Ascending aorta (tissue), 2 donors: ENCODE measurements at regions not wholly inside any gene's neighbourhood (a gene's known extent, or its start where the extent isn't known, plus 50 kb on each side); places are given as distances from the start of the nearest gene placed in this dataset.

Experiments used
- DNase-seq, 2 donors: peaks; one replicate each; pipeline ENCODE4 v3.0.0-alpha.2; 2019; ENCODE audit warnings: low spot score in 2 of 2
- H3K27ac ChIP-seq, 2 donors: fragments of 200-600 bp; sonication (generic); one replicate each; pipeline ENCODE4 v1.5.1; 2016 to 2017; ENCODE audit warnings: mild to moderate bottlenecking in 1 of 2
- H3K27me3 ChIP-seq: fragments of 200-600 bp; sonication (generic); one replicate; pipeline ENCODE4 v1.5.1; 2017
- H3K36me3 ChIP-seq, 2 donors: fragments of 200-600 bp; sonication (generic); one replicate each; pipeline ENCODE4 v1.5.1; 2016
- H3K4me1 ChIP-seq, 2 donors: fragments of 200-600 bp; sonication (generic); one replicate each; pipeline ENCODE4 v1.5.1; 2016 to 2017; ENCODE audit warnings: mild to moderate bottlenecking in 1 of 2
- H3K4me3 ChIP-seq, 2 donors: fragments of 200-600 bp; sonication (generic); one replicate each; pipeline ENCODE4 v1.5.1; 2016 to 2017; ENCODE audit warnings: mild to moderate bottlenecking in 1 of 2
- H3K9me3 ChIP-seq, 2 donors: fragments of 200-600 bp; sonication (generic); one replicate each; pipeline ENCODE4 v1.5.1; 2016
- intact Hi-C: fragments of 100-400 bp; cut with DNase I; formaldehyde crosslinking; loops from one replicate; pipeline ENCODE4 v1.15.1; 2023
- TF ChIP-seq, protein P1 (sequence below), 3 experiments: fragments of 200-600 bp in 2 of 3; fragments of 450-650 bp in 1 of 3; sonication (generic) in 2 of 3; IDR thresholded peaks; one replicate each; pipeline ENCODE4 v1.5.1; 2016 to 2019; ENCODE audit warnings: antibody characterized with exemption in 3 of 3, mild to moderate bottlenecking in 1 of 3, moderate library complexity in 1 of 3

GRCh38 chr13:33644581-33645543 is 173.1 kb upstream of the RFC3 start:
- H3K4me3 ChIP-seq, result no peak overlapping the region
- no peak for DNase-seq
- H3K27me3 ChIP-seq, result no peaks in the 10 kb centered on the region
- H3K36me3 ChIP-seq, result no peaks in the 10 kb centered on the region
- peaks cover 6 to 21% of the 10 kb centered on the region in 2 donors for H3K4me1 ChIP-seq
- TF ChIP-seq, protein P1, sequence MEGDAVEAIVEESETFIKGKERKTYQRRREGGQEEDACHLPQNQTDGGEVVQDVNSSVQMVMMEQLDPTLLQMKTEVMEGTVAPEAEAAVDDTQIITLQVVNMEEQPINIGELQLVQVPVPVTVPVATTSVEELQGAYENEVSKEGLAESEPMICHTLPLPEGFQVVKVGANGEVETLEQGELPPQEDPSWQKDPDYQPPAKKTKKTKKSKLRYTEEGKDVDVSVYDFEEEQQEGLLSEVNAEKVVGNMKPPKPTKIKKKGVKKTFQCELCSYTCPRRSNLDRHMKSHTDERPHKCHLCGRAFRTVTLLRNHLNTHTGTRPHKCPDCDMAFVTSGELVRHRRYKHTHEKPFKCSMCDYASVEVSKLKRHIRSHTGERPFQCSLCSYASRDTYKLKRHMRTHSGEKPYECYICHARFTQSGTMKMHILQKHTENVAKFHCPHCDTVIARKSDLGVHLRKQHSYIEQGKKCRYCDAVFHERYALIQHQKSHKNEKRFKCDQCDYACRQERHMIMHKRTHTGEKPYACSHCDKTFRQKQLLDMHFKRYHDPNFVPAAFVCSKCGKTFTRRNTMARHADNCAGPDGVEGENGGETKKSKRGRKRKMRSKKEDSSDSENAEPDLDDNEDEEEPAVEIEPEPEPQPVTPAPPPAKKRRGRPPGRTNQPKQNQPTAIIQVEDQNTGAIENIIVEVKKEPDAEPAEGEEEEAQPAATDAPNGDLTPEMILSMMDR (IDR thresholded peaks at IDR 0.05), result no peak
- no peaks in the 10 kb centered on the region for H3K9me3 ChIP-seq
- peak overlapping the region; percentile 57 to 62 for H3K27ac ChIP-seq
- intact Hi-C loops, result no loop called here

DNA sequence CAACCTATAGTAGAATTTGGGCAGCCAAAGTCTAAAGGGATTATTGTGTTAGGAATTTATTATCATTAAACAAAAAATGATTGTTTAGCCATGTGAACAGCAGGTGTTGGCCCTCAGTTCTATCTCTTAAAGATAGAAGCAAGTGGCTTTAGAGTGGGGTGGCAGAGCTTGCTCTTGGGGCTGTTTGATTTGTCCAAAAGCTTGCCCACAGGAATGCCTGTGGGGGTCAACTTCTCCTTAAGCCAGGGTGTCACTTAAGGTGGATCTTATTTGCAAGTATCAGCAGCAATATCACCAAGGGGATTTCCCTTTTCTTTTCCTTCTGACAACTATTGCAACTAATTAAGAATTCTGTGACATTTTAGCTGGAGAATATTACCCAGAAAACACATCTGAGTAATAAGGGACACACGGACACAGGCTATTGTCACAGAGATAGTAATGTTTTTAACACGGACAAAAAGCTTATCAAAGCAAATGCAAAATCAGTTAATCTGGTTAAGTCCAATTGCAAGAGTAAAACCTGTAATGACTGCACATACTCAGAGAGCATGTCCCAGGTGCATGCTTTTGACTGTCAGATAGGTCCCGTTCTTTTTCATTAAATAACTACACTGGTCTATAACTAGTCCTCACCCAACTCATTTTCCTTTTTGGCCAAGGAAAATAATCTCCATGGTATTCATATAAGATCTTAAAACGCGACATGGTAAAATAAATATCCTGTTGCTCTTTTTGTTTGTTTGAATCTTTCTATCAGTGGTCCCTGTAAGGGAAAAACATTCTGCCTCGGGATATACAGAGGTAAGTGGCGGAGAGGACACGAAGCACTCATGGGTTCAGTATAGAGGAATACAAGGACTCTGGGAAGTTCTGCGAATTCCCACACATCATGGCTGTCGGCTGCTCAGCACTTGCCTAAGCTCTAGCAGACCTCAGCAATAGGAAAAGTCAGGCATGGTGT is 172.1 kb upstream of the RFC3 start:
- Histone ChIP-seq H3K4me3 (no peak overlapping the region), H3K9me3 (no peaks in the 10 kb centered on the region), H3K4me1 (peaks cover 6 to 21% of the 10 kb centered on the region in 2 donors), H3K27ac (peak overlapping the region; percentile 57 to 62), H3K36me3 (no peaks in the 10 kb centered on the region), H3K27me3 (no peaks in the 10 kb centered on the region)
- no peak for DNase-seq
- intact Hi-C loops, result no loop called here
- TF ChIP-seq, protein P1 (IDR thresholded peaks at IDR 0.05), result no peak

DNA sequence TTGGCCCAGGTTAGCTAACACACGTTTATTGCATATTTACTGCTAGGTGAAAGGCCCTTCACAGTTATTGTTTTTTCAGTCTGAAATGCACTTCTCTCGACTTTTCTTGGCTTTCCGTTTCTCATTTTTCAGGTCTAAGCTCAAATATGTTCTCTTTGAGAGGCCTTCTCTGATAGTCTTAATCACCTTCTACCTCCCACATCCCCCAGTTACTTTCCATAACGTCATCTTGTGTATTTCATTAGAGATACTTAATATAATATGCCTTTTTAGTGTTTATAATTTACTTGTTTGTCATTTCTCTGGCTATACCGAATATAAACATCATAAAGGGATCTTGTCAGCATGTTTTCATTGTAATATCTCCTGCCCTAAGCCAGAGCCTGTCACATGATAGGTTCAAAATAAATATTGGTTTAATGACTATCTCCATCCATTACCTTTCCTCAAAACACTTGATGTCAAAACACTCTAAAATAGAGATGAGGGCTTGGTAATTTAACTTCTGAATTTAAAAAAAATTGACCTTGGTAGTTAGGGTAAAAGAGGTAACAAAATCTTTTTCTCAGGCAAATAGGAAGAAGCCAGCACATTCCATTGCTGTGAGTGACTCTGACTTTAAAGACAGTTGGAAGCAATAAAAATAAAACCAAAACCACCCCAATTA is 168.6 kb upstream of the RFC3 start:
- TF ChIP-seq, protein P1 (IDR thresholded peaks at IDR 0.05), result no peak
- H3K27ac ChIP-seq, result no peak overlapping the region
- no peak overlapping the region for H3K4me3 ChIP-seq
- no peak for DNase-seq
- H3K4me1 ChIP-seq, result peaks cover 0 to 3% of the 10 kb centered on the region in 2 donors
- no peaks in the 10 kb centered on the region for H3K27me3 ChIP-seq
- H3K9me3 ChIP-seq, result no peaks in the 10 kb centered on the region
- no peaks in the 10 kb centered on the region for H3K36me3 ChIP-seq
- intact Hi-C loops, result no loop called here

- H3K27me3 ChIP-seq, result no peaks in the 10 kb centered on the region
- H3K27ac ChIP-seq, result no peak overlapping the region
- H3K4me1 ChIP-seq, result no peaks in the 10 kb centered on the region
- intact Hi-C loops, result no loop called here
- H3K36me3 ChIP-seq, result no peaks in the 10 kb centered on the region
- no peak overlapping the region for H3K4me3 ChIP-seq
- no peak for DNase-seq
- H3K9me3 ChIP-seq, result no peaks in the 10 kb centered on the region
- TF ChIP-seq, protein P1 (IDR thresholded peaks at IDR 0.05), result no peak
Observed at GRCh38 chr13:33651766-33652165, 166.2 kb upstream of the RFC3 start.

DNA sequence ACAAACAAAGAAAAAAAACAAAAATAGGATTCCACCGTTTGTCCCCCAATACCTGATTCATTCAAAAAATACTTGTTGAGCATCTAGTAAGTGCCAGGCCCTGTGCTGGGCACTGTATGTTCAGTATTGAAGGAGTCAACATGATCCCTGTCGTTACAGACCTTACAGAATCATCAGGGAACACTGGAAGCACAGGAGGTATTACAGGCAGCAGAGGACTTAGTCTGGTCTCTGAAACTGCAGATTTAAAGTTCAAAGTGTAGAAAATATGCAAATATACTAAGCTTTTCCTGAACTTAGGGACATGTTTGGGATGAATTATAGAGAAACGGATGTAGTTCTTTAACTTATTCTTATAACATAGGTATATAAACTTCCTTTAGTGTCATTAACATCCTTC is 160.7 kb upstream of the RFC3 start:
- no peaks in the 10 kb centered on the region for H3K4me1 ChIP-seq
- TF ChIP-seq, protein P1 (IDR thresholded peaks at IDR 0.05), result no peak
- no peaks in the 10 kb centered on the region for H3K36me3 ChIP-seq
- intact Hi-C loops, result no loop called here
- H3K27me3 ChIP-seq, result no peaks in the 10 kb centered on the region
- no peak overlapping the region for H3K27ac ChIP-seq
- no peaks in the 10 kb centered on the region for H3K9me3 ChIP-seq
- no peak for DNase-seq
- H3K4me3 ChIP-seq, result no peak overlapping the region
